H1 (cell line): ENCODE measurements at regions not wholly inside any gene's neighbourhood (a gene's known extent, or its start where the extent isn't known, plus 50 kb on each side); places are given as distances from the start of the nearest gene placed in this dataset.

Experiments
- CTCF ChIA-PET: fragments of 300-600 bp; sonication (Branson Sonifier 250); formaldehyde crosslinking; loops from one replicate; lab custom pipeline; 2021; ENCODE audit not compliant: partially characterized antibody; lab: Charles Lee
- POLR2A ChIA-PET: fragments of 300-600 bp; sonication (Branson Sonifier 250); formaldehyde crosslinking; loops from one replicate; lab custom pipeline; 2021; ENCODE audit warnings: inconsistent platforms; ENCODE audit not compliant: partially characterized antibody; lab: Charles Lee
- DNase-seq, 2 experiments: peaks; one replicate each; pipeline versions ENCODE4 v3.0.0 to v3.0.0-alpha.2; 2010 to 2022; ENCODE audit warnings: low spot score in 2 of 2, low read depth in 1 of 2, mixed read lengths in 1 of 2
- FAIRE-seq: peaks from 2 replicates; lab custom pipeline; 2011; peaks lifted over from hg19 to GRCh38; lab: Jason Lieb, UNC
- H2AFZ ChIP-seq: 2 replicates; pipeline ENCODE4 v1.8.1; 2012; ENCODE audit warnings: low read length, inconsistent platforms
- H2AK5ac ChIP-seq: 2 replicates; pipeline ENCODE4 v1.6.1; 2013; ENCODE audit warnings: low read depth, low read length
- H2BK120ac ChIP-seq: replicated peaks from 2 replicates; pipeline ENCODE3; 2013; ENCODE audit warnings: low read depth, low read length, inconsistent platforms
- H2BK12ac ChIP-seq: 2 replicates; pipeline ENCODE4 v1.6.1; 2013; ENCODE audit warnings: low read depth, low read length
- H2BK15ac ChIP-seq: 2 replicates; pipeline ENCODE4 v1.6.1; 2013; ENCODE audit warnings: low read length
- H2BK20ac ChIP-seq: 2 replicates; pipeline ENCODE4 v1.6.1; 2013; ENCODE audit warnings: low read length
- H2BK5ac ChIP-seq: 2 replicates; pipeline ENCODE4 v1.6.1; 2013; ENCODE audit warnings: low read depth, low read length
- H3K14ac ChIP-seq: 2 replicates; pipeline ENCODE4 v1.6.1; 2013; ENCODE audit warnings: inconsistent platforms; ENCODE audit not compliant: insufficient read length
- H3K18ac ChIP-seq: 2 replicates; pipeline ENCODE4 v1.6.1; 2013; ENCODE audit warnings: low read length; ENCODE audit errors: extremely low read depth
- H3K23ac ChIP-seq: 2 replicates; pipeline ENCODE4 v1.6.1; 2013; ENCODE audit warnings: inconsistent platforms; ENCODE audit not compliant: insufficient read length
- H3K23me2 ChIP-seq: 2 replicates; pipeline ENCODE4 v1.6.1; 2013; ENCODE audit warnings: low read depth, low read length
- H3K27ac ChIP-seq: 2 replicates; pipeline ENCODE4 v1.6.1; 2011; ENCODE audit warnings: low read depth, low read length, inconsistent platforms
- H3K27me3 ChIP-seq, 4 experiments: replicated peaks in 1 of 4; 1 replicate in 1 of 4; 2 replicates in 3 of 4; pipeline versions ENCODE4 v1.6.1 to v1.8.1; 2011 to 2013; ENCODE audit warnings: low read length in 3 of 4, mild to moderate bottlenecking in 3 of 4, inconsistent platforms in 2 of 4, mixed read lengths in 2 of 4, moderate library complexity in 1 of 4; ENCODE audit not compliant: control insufficient read depth in 3 of 4, insufficient read depth in 3 of 4; ENCODE audit errors: extremely low read depth in 1 of 4
- H3K36me3 ChIP-seq, 4 experiments: 2 replicates each; pipeline versions ENCODE4 v1.6.1 to v1.8.1; 2011 to 2013; ENCODE audit warnings: mild to moderate bottlenecking in 4 of 4, low read length in 3 of 4, moderate library complexity in 2 of 4, control low read depth in 1 of 4, inconsistent platforms in 1 of 4; ENCODE audit not compliant: insufficient read depth in 4 of 4, control insufficient read depth in 2 of 4
- H3K4ac ChIP-seq: replicated peaks from 2 replicates; pipeline ENCODE3; 2013; ENCODE audit warnings: low read length, low read depth, mixed read lengths, inconsistent platforms; ENCODE audit not compliant: insufficient read length
- H3K4me1 ChIP-seq, 4 experiments: replicated peaks in 1 of 4; 1 replicate in 1 of 4; 2 replicates in 3 of 4; pipeline versions ENCODE4 v1.6.1 to v1.8.1; 2011 to 2013; ENCODE audit warnings: low read length in 3 of 4, inconsistent platforms in 2 of 4, mixed read lengths in 1 of 4; ENCODE audit not compliant: insufficient read depth in 4 of 4, control insufficient read depth in 3 of 4
- H3K4me2 ChIP-seq, 2 experiments: 2 replicates each; pipeline versions ENCODE4 v1.6.1 to v1.8.1; 2011 to 2013; ENCODE audit warnings: low read depth in 2 of 2, low read length in 2 of 2, control low read depth in 1 of 2, inconsistent platforms in 1 of 2, mild to moderate bottlenecking in 1 of 2; ENCODE audit not compliant: insufficient read depth in 1 of 2
- H3K4me3 ChIP-seq, 4 experiments: fragments of 200-600, 300-600 bp in 1 of 4; sonication (generic), shearing (Covaris generic), sonication (Bioruptor Twin) in 1 of 4; 2 replicates each; pipeline versions ENCODE4 v1.5.1 to v1.8.1; 2011 to 2016; ENCODE audit warnings: low read length in 4 of 4, low read depth in 3 of 4, control low read depth in 2 of 4, inconsistent platforms in 2 of 4, mild to moderate bottlenecking in 2 of 4, mixed read lengths in 1 of 4, moderate library complexity in 1 of 4; ENCODE audit not compliant: insufficient read depth in 2 of 4; ENCODE audit errors: extremely low read depth in 1 of 4
- H3K56ac ChIP-seq: replicated peaks from 2 replicates; pipeline ENCODE3; 2013; ENCODE audit warnings: low read depth, mild to moderate bottlenecking, mixed read lengths, low read length, inconsistent platforms; ENCODE audit not compliant: insufficient read length
- H3K79me1 ChIP-seq: 2 replicates; pipeline ENCODE4 v1.6.1; 2013; ENCODE audit warnings: low read depth, low read length, control low read depth
- H3K79me2 ChIP-seq, 2 experiments: 2 replicates each; pipeline versions ENCODE4 v1.6.1 to v1.8.1; 2012 to 2013; ENCODE audit warnings: low read length in 2 of 2, mild to moderate bottlenecking in 2 of 2, inconsistent platforms in 1 of 2; ENCODE audit not compliant: insufficient read depth in 2 of 2, control insufficient read depth in 1 of 2
- H3K9ac ChIP-seq, 4 experiments: replicated peaks in 1 of 4; 1 replicate in 1 of 4; 2 replicates in 3 of 4; pipeline versions ENCODE4 v1.6.1 to v1.8.1; 2011 to 2013; ENCODE audit warnings: low read depth in 3 of 4, low read length in 3 of 4, control low read depth in 2 of 4, mild to moderate bottlenecking in 2 of 4, moderate library complexity in 2 of 4, inconsistent platforms in 1 of 4; ENCODE audit errors: extremely low read depth in 1 of 4
- H3K9me3 ChIP-seq, 2 experiments: 2 replicates each; pipeline versions ENCODE4 v1.6.1 to v1.8.1; 2012 to 2013; ENCODE audit warnings: mild to moderate bottlenecking in 2 of 2, moderate library complexity in 2 of 2, control low read depth in 1 of 2, inconsistent platforms in 1 of 2, low read depth in 1 of 2, low read length in 1 of 2, mixed read lengths in 1 of 2; ENCODE audit not compliant: insufficient read depth in 2 of 2
- H4K20me1 ChIP-seq, 2 experiments: replicated peaks in 1 of 2; 2 replicates each; pipeline versions ENCODE3 to v1.8.1; 2011 to 2013; ENCODE audit warnings: inconsistent platforms in 2 of 2, low read length in 2 of 2, mild to moderate bottlenecking in 1 of 2; ENCODE audit not compliant: insufficient read depth in 2 of 2, control insufficient read depth in 1 of 2
- H4K5ac ChIP-seq: 2 replicates; pipeline ENCODE4 v1.6.1; 2013; ENCODE audit warnings: low read length, low read depth, mixed read lengths, inconsistent platforms; ENCODE audit not compliant: insufficient read length
- H4K8ac ChIP-seq: 2 replicates; pipeline ENCODE4 v1.8.0; 2013; ENCODE audit warnings: mild to moderate bottlenecking, moderate library complexity, low read length, inconsistent platforms; ENCODE audit not compliant: insufficient read depth; ENCODE audit errors: extremely low read depth
- H4K91ac ChIP-seq: replicated peaks from 2 replicates; pipeline ENCODE3; 2013; ENCODE audit warnings: low read length, mixed read lengths, inconsistent platforms; ENCODE audit not compliant: insufficient read length
- ASH2L ChIP-seq: fragments of 200-600, 300-600 bp; sonication (generic); IDR thresholded peaks from one replicate; pipeline ENCODE4 v1.7.1; 2017; ENCODE audit warnings: low read length
- BCL11A ChIP-seq, 2 experiments: IDR thresholded peaks; one replicate each; pipeline ENCODE4 v1.6.1; 2011; ENCODE audit warnings: low read depth in 2 of 2, low read length in 2 of 2, mild to moderate bottlenecking in 2 of 2
- CEBPB ChIP-seq: IDR thresholded peaks from 2 replicates; pipeline ENCODE4 v1.6.1; 2012; ENCODE audit warnings: low read depth, low read length
- EZH2 ChIP-seq: fragments of 200-600 bp; sonication (generic); IDR thresholded peaks from 2 replicates; pipeline ENCODE4 v1.7.1; 2012; ENCODE audit warnings: low read depth, mild to moderate bottlenecking, moderate library complexity, low read length, inconsistent platforms; ENCODE audit not compliant: severe bottlenecking
- GABPA ChIP-seq: IDR thresholded peaks from 2 replicates; pipeline ENCODE4 v1.6.1; 2011; ENCODE audit warnings: mild to moderate bottlenecking, low read length, moderate library complexity, borderline replicate concordance; ENCODE audit not compliant: insufficient read depth
- JUND ChIP-seq: IDR thresholded peaks from 2 replicates; pipeline ENCODE4 v1.6.1; 2011; ENCODE audit warnings: mild to moderate bottlenecking, improper control_type of control experiment, low read length
- KDM4A ChIP-seq: IDR thresholded peaks from one replicate; pipeline ENCODE4 v1.7.1; 2012; ENCODE audit warnings: low read depth, mild to moderate bottlenecking, moderate library complexity, low read length, inconsistent platforms; ENCODE audit not compliant: severe bottlenecking
- KDM5A ChIP-seq: fragments of 200-600 bp; IDR thresholded peaks from 2 replicates; pipeline ENCODE4 v1.7.1; 2012; ENCODE audit warnings: mild to moderate bottlenecking, low read length, inconsistent platforms, mixed read lengths
- PHF8 ChIP-seq: fragments of 200-600 bp; sonication (generic); conservative IDR thresholded peaks from 2 replicates; pipeline ENCODE4 v1.7.1; 2012; ENCODE audit warnings: low read depth, mild to moderate bottlenecking, inconsistent platforms, low read length, moderate library complexity
- POLR2AphosphoS5 ChIP-seq: IDR thresholded peaks from 2 replicates; pipeline ENCODE4 v1.6.1; 2011; ENCODE audit warnings: low read depth, low read length
- RXRA ChIP-seq: IDR thresholded peaks from 2 replicates; pipeline ENCODE4 v1.6.1; 2011; ENCODE audit warnings: low read depth, mild to moderate bottlenecking, low read length, moderate library complexity; ENCODE audit not compliant: insufficient read depth
- WGBS, 2 experiments: shearing (Covaris generic) in 1 of 2; methylation state at CpG; one replicate each; pipeline versions ENCODE4 v1.1.6 to v1.1.7; 2013 to 2015; ENCODE audit warnings: low lambda C conversion rate in 2 of 2, mixed read lengths in 2 of 2, inconsistent platforms in 1 of 2, low coverage in 1 of 2, missing lambda C conversion rate in 1 of 2; ENCODE audit not compliant: insufficient replicate concordance in 2 of 2, insufficient coverage in 1 of 2, insufficient read length in 1 of 2; ENCODE audit errors: extremely low coverage in 1 of 2, missing lambda C conversion rate in 1 of 2; 5-methylcytosine and 5-hydroxymethylcytosine counted together

GRCh38 chr11:115985896-115986295 lies 481.7 kb upstream of the CADM1 start:
- H3K27me3 ChIP-seq = no peaks in the 10 kb centered on the region; a peak in 1 of 7 replicates
- TF ChIP-seq GABPA (no peak), ASH2L (no peak), RXRA (no peak), POLR2AphosphoS5 (no peak), EZH2 (no peak), KDM5A (no peak), JUND (no peak), PHF8 (no peak), KDM4A (no peak), CEBPB (no peak), BCL11A (IDR thresholded peaks at IDR 0.05; ENCODE audit: low read depth in 2 of 2, low read length in 2 of 2) (no peak)
- H3K36me3 ChIP-seq = no peaks in the 10 kb centered on the region
- FAIRE-seq (no peak), DNase-seq (no peak)
- H3K4me1 ChIP-seq = peaks cover 0 to 2% (median 0%) of the 10 kb centered on the region in 4 experiments; a peak in 2 of 7 replicates
- no peaks in the 10 kb centered on the region for H4K20me1 ChIP-seq
- no peak overlapping the region for H3K4ac ChIP-seq
- no peak overlapping the region for H3K14ac ChIP-seq
- H2AFZ ChIP-seq = no peak overlapping the region
- no peak overlapping the region for H3K18ac ChIP-seq
- no peak overlapping the region for H3K56ac ChIP-seq
- no peaks in the 10 kb centered on the region for H3K79me2 ChIP-seq
- ChIA-PET POLR2A (no interaction called here), CTCF (interaction anchor here (0.6 to 2.0 kb wide), 6 partner anchors 10 to 187 kb away, joined by 3 to 8 read pairs (median 3); no protein-coding TSS in a partner anchor)
- H3K4me3 ChIP-seq = no peak overlapping the region
- 97% methylated on average over 6 of the region's 6 CpGs; no CpG with 5 or more reads in 1 of the 2 experiments for WGBS, 2 experiments
- H3K23me2 ChIP-seq = no peaks in the 10 kb centered on the region
- no peak overlapping the region for H3K23ac ChIP-seq
- no peak overlapping the region for H2AK5ac ChIP-seq
- no peak overlapping the region for H3K27ac ChIP-seq
- no peak overlapping the region for H2BK120ac ChIP-seq
- no peak overlapping the region for H2BK15ac ChIP-seq
- no peak overlapping the region for H3K9ac ChIP-seq
- H2BK12ac ChIP-seq = no peak overlapping the region
- H4K5ac ChIP-seq = no peak overlapping the region
- H4K8ac ChIP-seq = no peak overlapping the region
- no peaks in the 10 kb centered on the region for H3K79me1 ChIP-seq
- no peak overlapping the region for H3K4me2 ChIP-seq
- H4K91ac ChIP-seq = no peak overlapping the region
- no peak overlapping the region for H2BK5ac ChIP-seq
- H3K9me3 ChIP-seq = no peaks in the 10 kb centered on the region
- H2BK20ac ChIP-seq = no peak overlapping the region
